GM18502 (cell line): ENCODE measurements at regions not wholly inside any gene's neighbourhood (a gene's known extent, or its start where the extent isn't known, plus 50 kb on each side); places are given as distances from the start of the nearest gene placed in this dataset.
"Not testable (repeated sequence)": the region's sequence is repeated elsewhere in the genome, so short reads cannot be mapped to it uniquely, and the experiment has no call there.

Source experiments
- ATAC-seq: cut with Tn5 transposase; IDR thresholded peaks from one replicate; pipeline ENCODE4 v1.9.1; 2021; ENCODE audit warnings: mild to moderate bottlenecking; ENCODE audit not compliant: unreplicated experiment, poor library complexity

DNA sequence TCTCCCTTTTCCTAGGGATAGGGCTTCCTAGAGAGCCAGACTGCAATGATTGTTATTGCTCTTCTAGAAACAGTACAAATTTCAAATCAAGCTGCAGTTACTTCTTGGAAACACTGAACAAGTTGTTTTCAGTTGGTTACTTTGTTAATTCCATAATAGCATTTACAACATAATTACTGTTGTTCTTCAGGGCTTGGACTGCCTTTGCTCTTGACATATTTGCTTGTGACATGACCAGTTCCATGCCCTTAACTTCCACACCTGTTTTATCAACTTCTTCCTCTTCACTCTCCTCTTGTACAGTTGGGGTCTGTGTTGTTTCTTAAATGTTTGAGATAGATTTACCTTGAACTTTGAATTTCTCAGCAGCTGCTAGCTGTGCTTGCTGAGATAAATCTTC is 104.4 kb downstream of the SEC23IP start:
- ATAC-seq = no peak

DNA sequence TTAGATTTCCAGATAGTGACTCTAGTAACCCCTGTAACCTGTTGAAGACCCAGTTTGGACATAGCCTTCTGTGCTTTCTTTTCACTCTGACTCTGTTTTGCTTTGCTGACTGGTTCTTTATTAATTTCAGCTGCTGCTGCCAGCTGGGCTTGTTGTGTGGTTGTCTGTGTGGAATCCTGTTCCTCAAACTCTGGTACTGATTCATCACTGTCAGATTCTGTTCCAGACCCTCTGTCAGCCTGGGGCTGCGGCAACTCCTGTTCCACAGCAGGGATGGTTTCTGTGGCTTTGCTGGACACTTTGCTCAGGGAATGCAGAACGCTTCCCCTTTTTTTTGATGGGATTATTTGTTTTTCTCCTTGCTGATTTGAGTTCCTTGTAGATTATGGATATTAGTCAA is 104.9 kb downstream of the SEC23IP start:
- no peak for ATAC-seq

DNA sequence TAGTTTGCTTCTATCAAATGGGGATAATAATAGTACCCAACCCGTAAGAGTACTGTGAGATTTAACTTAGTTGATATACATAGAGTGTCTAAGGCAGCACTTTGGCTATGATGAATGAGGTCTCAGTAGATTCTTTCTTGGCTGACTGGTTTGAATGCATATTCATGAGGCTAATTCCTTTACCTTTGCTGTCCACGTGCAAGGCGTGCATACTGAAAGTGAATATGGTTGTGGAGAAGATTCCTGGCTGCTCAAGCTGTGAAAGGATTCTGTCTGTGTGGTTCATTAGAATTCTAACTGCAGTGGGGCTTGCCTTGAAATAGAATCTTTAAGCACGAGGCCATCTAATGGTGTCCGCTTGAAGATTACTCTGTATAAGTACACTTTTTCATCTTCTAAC is 110.3 kb downstream of the SEC23IP start:
- no peak for ATAC-seq

DNA sequence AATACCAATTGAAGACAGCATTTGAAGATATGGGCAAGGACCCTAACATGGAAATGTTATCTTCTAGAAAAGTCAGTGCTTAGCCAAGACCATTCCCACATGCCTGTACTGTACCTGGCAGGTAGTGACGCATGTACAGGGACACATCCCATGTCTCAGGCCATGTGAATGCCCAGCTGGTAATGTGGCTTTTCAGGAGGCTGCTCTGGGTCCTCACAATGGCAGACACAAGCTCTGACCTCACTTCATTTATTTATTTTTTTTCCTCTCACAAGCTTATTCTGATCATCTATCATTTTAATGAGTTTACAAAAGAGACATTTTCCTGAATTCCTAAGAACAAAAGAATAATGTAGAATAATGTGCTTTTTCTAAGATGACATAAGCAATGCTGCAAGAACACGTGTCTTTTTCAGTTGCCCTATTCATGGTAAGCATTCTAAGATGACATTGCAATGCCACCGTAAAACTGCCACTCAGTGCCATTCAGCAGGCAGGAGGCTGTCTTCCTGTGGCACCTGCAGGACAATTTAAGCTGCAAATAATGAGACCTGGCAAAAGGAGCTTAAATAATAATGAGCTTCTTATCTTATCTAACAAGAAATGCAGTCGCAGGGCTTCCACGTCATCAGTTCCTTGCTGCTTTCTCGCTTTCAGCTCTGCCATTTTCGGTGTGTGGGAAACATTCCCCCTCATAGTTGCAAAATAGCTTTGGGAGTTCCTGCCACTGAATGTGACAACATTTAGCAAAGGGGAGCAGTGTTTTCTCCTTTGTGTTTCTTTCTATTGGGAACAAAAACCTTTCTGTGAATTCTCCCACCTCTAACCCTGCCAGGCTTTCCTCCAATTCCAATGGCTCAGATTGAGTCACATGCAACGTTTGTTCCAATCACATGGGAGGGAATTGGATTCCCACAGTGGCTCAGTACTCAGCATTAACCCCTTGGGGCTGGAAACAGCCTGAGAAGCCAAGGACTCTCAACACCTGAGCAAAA is 113.0 kb downstream of the SEC23IP start:
- no peak for ATAC-seq

DNA sequence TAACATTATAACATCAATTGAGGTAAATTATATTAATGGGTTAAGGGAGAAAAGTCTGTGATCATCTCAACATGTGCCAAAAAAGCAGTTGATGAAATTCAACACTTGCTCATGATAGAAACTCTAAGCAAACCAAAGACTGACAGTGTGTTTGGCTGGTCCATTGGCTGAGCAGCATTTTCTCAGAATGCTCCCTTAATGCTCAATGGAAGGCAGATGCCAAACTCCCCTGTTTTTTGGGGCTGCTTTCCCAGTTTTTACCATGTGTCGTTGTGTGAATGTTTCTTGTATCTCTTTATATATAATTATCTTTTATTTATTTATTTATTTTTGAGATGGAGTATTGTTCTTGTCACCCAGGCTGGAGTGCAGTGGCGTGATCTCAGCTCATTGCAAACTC is 114.7 kb downstream of the SEC23IP start:
- no peak for ATAC-seq

DNA sequence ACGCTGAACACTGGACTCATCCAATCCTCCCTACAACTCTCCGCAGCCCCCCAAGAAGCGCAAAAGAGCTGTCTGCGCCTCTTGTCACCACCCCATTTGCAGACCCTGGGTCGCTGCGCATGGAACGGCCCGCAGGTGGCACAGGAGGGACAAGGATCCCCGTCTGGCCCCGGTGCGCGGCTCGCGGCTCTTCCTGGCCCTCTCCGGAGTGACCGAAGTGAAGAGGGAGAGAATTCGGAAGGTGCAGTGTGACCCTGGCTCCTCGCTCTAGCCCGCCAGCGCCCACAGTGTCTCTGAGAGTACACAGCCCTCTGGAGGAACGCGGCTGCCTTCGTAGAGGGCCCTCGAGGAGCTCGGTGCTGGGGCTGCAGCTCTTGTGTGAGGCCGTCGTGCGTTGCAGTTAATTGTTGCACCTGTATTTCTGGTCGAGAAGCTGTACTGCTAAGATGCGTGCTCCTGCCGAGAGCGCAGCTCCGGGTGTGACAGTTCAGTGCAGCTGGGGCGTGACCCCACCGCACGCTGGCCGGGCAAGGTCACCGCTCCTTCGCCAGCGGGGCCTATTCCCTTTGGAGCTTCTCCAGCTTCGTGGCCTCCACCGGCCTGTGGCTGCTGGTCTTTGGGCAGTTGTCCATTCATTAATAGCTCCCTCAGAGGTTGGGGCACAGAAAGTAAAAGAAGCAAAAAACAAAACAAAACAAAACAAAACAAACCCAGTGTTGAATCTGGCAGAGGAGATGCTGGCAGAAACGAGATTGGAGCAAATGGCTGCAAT is 119.0 kb downstream of the SEC23IP start:
- no peak for ATAC-seq

DNA sequence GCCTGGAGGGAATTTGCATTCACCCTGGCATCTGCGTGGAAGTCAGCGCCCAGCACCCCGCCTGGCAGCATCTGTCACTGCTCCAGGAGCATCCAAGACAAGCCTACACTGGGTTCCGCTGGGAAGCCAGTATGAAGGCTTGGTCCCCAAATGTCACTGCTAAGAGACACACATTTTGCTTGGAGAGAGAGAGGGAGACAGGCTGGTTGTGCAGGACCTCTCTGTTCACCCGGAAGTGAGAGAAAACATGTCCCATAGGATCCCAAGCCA is 119.5 kb downstream of the SEC23IP start:
- ATAC-seq = no peak

DNA sequence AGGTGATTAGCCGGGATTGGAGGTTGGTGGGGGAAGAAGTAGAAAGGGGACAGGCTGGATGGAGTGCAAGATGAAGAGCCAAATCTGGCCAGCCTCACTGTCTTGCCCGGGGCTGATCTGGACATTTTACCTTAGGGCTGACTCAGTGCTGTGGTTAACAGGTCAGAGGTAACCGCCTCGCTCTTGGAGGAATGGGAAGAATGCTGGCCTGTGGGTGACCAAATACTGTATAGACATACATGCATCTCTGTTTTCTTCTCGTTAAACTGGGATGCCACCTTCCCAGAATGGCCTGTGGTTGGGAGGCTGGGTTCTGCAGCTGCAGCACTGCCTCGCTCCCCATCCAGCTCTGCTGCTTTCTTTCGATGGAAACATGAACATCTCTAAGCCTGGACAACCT is 120.0 kb downstream of the SEC23IP start:
- no peak for ATAC-seq

DNA sequence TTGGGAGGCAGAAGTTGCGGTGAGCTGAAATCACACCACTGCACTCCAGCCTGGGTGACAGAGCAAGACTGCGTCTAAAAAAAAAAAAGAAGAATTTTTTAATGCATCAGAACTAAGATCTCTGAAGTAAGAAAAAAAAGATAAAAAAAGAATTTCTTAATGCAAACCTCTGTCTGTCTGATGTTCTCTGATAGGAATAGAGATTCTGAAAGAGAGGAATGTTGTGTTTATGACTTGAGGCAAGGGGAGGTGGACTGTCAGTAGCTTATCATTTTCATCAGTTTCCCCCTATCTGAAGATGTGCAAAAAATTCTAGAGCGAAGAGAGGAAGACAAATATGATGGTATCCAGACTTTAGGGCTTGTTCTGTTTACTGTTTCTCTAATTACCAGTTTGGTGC is 121.5 kb downstream of the SEC23IP start:
- no peak for ATAC-seq

DNA sequence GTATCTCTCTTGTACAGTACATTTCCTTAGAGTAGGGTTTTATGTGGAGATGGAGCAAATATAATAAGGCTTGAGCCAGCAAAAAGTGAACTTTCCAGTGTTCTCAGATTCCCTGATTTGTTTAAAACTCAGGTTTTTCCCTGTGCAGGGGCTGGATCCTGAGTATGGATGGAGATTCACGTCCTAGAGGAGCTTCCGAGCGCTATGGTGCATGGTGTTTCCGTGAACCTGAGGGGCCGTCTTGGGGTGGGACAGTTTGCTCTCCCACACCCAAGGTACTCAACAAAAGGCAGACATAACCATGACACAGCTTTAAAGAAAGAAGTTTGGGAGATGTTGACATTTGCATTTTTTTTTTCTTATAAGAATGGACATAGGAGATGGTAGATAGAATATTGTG is 122.5 kb downstream of the SEC23IP start:
- no peak for ATAC-seq

DNA sequence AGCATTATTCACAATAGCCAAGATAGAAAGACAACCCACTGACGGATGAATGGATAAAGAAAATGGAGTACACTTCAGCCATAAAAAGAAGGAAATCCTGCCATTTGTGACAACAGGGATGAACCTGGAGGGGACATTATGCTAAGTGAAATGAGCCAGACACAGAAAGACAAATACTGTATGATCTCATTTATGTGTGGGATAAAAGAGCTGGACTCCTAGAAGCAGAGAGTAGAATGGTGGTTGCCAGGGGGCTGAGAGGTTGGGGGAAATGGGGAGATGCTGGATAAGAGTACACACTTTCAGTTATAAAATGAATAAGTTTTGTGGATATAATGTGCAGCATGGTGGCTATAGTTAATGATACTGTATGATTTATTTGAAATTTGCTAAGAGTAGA is 124.4 kb downstream of the SEC23IP start:
- no peak for ATAC-seq

DNA sequence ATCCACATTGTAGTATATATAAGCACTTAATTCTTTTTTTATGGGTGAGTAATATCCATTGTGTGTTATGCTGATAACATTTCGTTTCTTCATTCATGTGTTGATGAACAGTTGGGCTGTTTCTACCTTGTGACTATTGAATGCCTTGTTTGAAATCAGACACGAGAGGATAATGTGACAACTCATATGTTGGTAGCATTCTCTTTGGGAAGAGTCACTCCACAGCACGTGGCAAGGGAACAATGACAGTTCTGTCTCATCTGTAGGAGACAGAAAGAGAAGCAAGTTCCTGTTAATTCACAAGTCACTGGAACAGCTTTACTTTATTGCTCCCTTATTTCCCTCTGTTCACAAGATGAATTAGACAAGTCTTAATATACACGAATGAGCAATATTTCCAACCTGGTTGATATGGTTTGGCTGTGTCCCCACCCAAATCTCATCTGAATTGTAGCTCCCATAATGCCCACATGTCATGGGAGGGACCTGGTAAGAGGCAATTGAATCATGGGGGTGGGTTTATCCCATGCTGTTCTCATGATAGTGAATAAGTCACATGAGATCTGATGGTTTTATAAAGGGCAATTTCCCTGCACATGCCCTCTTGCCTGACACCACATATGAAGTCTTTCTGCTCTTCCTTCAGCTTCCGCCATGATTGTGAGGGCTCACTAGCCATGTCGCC is 125.3 kb downstream of the SEC23IP start:
- no peak for ATAC-seq

DNA sequence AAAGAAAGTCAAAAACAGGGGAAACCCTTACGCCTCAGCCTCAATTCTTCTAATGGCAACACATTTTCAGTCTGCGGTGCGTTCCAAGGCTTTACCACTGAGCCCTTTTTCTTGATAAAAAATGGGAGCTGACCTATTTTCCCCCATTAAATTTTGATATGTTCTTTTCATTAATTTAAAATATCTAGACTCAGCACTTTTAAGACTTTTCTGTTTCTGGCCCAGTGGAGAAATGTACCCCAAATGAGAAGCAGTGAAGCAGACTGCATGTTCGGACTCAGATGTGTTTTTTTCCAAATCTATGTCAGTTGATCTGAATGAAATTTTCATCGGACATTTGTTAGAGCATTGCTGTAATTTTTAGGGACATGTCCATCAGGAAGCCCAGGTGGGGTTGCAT is 126.2 kb downstream of the SEC23IP start:
- no peak for ATAC-seq

DNA sequence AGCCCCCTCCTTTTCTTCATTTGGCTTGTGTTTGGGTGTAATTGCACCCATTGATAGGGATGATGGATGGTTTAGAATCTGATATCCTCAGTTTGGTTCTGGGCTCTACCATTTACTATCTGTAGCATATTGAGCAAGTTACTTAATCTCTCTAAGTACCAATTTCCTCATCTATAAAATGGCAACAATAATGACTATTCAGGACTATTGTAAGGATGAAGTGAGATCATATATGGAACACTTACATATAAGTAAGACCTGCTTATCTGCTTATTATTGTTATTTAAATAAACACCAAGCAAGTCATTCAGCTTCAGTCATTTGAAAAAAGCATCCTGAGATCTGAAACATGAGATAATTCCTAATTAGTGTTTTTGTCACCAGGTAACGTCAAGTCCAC is 127.0 kb downstream of the SEC23IP start:
- no peak for ATAC-seq

DNA sequence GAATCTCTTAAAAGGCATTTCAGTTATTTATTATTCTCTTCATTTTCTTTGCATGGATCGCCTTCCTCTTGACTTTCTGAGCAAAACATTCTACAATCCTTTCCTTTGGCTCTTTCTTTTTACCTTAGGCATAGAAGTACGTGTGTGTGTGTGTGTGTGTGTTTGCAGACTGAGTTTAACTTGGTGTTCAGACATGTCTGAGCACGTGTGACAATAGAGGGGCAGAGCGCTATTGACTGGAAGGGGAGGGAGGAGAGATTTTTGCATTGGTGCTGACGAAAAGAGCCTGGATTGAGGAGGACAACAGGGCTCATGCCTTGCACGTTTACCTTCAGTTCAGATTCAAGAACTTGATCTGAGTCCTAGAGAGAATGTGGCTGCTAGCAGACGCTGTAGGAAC is 129.8 kb downstream of the SEC23IP start:
- no peak for ATAC-seq

DNA sequence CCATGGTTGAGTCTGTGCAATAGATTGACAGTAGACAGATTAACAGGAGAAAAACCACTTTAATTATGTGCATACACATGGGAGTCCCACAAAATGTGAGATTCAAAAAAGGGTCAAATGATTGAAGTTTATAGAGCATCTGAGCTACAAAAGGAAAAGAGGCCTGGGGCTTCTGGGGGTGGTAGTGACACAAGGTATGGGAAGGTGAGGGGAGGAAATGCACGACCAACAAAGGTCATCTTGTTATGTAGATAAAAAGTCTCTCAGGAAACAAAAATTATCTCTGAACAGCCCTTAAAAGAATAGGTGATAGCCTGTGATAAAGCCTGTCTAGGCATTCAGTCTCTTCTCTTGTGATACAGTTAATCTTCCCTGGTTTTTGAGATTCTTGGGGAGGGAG is 141.7 kb downstream of the SEC23IP start:
- ATAC-seq = no peak

DNA sequence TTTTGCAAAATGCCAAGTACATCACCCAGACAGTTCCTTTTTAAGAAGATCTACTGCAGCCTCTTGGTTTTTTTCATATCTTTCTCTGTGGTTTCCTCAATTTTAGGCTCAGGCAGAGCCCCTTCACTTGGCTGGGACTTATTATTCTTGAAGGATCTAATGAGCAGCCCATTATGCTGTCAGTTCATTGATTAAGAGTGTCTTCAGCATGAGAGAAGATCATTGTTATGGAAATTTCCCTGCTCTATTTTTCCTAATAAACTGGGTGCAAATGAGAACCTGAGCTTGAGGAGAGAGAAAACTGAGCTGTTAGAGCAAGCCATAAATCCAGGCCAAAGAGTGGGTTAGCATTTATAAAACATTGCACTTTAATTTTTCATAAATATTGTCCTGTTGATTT is 146.5 kb downstream of the SEC23IP start:
- ATAC-seq = no peak

DNA sequence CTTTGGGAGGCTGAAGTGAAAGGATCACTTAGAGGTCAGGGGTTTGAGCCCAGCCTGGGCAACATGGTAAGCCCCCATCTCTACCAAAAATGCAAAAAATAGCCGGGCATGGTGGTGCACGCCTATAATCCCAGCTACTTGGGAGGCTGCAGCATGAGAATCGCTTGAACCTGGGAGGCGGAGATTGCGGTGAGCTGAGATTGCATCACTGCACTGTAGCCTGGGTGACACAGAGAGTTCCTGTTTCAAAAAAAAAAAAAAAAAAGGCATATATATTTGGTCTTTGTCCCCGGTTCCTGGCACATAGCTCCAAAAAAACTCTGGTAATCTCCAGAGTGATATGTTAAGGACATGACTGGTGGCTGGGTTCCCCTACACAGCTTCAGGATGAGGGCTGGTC is 147.3 kb downstream of the SEC23IP start:
- no peak for ATAC-seq

DNA sequence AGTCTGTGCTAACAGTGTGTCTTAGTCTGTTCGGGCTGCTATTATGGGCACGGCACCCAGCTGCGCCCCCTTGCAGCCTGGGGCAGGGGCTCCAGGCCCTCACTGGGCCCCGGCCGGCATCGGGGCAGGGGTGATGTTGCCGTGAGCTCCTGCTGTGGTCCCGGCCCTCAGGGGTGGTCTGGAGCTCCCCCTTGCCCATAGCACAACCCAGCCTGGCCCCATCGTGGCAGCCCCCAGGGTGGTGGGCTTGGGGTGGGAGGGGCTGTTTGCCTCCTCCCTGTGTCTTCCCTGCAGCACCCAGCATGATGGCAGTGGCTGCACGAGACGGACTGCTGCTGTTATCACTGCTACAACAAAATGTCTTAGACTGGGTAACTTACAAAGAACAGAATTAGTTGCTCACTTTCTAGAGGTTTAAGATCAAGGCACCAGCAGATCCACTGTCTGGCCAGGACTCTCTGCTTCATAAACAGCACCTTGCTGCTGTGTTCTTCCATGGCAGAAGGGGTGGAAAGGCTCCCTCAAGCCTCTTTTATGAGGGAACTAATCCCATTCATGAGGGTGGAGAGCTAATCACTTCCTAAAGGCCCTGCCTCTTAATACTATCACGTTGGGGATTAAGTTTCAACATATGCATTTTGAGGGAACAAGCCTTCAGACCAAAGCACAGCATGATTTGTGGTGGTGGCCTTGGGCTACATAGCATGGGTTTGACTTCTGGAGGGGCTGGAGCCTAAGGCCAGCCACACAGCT is 149.5 kb downstream of the SEC23IP start:
- ATAC-seq = no peak

DNA sequence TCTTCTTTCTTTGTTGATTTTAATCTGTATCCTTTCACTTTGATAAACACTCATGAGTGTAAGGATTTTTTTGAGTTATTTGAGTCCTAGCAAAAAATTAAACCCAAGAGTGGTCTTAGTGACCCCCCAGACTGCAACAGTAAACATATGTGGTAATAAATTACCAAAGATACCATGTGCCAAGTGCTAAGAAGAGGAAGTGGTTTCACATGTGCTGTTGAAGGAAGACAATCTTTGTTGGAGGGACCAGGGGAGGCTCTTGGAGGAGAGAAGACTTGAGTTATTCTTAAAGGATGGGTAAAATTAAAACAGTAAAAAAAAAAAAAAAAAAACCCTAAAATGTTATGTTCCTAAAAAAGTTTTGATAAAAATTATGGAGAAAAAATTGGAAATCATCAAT is 150.2 kb downstream of the SEC23IP start:
- ATAC-seq = no peak

DNA sequence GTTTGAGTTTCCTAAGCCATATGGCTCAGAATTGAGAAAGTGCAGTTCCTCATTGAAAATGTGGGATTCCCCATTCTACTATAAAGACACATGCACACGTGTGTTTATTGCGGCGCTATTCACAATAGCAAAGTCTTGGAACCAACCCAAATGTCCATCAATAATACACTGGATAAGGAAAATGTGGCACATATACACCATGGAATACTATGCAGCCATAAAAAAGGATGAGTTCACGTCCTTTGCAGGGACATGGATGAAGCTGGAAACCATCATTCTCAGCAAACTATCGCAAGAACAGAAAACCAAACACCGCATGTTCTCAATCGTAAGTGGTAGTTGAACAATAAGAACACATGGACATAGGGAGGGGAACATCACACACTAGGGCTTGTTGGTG is 154.8 kb downstream of the SEC23IP start:
- ATAC-seq = not testable (repeated sequence)
